Bronchial epithelial cell (primary cell): ENCODE measurements at regions not wholly inside any gene's neighbourhood (a gene's known extent, or its start where the extent isn't known, plus 50 kb on each side); places are given as distances from the start of the nearest gene placed in this dataset.

ENCODE experiments used
- DNase-seq: peaks from one replicate; pipeline ENCODE4 v3.0.0-alpha.2; 2010; ENCODE audit warnings: low read depth
- FAIRE-seq: peaks from 2 replicates; lab custom pipeline; 2011; peaks lifted over from hg19 to GRCh38; lab: Jason Lieb, UNC
- H3K27me3 ChIP-seq: 2 replicates; pipeline ENCODE4 v1.5.1; 2011; ENCODE audit warnings: low read length; ENCODE audit not compliant: control insufficient read depth, insufficient read depth
- H3K36me3 ChIP-seq: 2 replicates; pipeline ENCODE4 v1.5.1; 2011; ENCODE audit warnings: low read length; ENCODE audit not compliant: control insufficient read depth, insufficient read depth
- H3K4me3 ChIP-seq: 2 replicates; pipeline ENCODE4 v1.5.1; 2011; ENCODE audit warnings: mild to moderate bottlenecking, low read depth, low read length, control low read depth
- TF ChIP-seq, protein P1 (sequence below): IDR thresholded peaks from 2 replicates; pipeline ENCODE4 v1.5.1; 2011; ENCODE audit warnings: mild to moderate bottlenecking, moderate library complexity, low read length, control low read depth, inconsistent platforms; ENCODE audit not compliant: insufficient read depth, severe bottlenecking

DNA sequence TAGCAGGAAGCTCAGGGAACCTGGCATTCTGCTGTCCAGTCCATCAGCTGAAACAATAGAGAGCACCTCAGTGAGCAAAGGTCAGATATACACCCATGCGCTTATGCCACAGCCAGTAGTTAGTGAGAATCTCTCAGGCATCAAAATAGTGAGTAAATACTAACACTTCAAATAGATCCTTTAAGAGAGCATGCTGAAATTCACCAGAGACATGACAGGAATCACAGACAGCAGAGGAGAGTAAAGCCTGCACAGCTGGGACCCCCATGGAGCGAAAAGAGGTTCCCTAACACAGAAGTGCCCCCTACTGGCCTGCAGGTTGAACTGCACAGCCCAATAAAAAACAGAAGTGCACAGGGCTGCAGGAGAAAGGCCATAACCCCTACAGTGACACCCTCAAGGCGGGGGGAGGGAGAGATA, 57.6 kb upstream of the ANTXRL start:
- H3K36me3 ChIP-seq, result no peaks in the 10 kb centered on the region
- TF ChIP-seq, protein P1, sequence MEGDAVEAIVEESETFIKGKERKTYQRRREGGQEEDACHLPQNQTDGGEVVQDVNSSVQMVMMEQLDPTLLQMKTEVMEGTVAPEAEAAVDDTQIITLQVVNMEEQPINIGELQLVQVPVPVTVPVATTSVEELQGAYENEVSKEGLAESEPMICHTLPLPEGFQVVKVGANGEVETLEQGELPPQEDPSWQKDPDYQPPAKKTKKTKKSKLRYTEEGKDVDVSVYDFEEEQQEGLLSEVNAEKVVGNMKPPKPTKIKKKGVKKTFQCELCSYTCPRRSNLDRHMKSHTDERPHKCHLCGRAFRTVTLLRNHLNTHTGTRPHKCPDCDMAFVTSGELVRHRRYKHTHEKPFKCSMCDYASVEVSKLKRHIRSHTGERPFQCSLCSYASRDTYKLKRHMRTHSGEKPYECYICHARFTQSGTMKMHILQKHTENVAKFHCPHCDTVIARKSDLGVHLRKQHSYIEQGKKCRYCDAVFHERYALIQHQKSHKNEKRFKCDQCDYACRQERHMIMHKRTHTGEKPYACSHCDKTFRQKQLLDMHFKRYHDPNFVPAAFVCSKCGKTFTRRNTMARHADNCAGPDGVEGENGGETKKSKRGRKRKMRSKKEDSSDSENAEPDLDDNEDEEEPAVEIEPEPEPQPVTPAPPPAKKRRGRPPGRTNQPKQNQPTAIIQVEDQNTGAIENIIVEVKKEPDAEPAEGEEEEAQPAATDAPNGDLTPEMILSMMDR, result peak; percentile 75
- no peak overlapping the region for H3K4me3 ChIP-seq
- peaks cover 5% of the 10 kb centered on the region for H3K27me3 ChIP-seq
- no peak for FAIRE-seq
- DNase-seq, result no peak

DNA sequence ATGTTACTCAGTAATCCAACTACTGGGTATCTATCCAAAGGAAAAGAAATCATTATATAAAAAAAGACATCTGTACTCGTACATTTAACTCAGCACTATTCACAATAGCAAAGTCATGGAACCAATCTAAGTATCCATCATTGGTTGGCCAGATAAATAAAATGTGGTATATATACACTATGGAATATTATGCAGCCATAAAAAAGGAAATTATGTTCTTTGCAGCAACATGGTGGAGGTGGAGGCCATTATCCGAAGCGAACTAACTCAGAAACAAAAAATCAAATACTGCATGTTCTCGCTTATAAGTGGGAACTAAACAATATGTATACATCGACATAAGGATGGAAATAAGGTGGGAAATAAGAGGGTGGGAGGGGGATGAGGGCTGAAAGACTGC, 56.2 kb upstream of the ANTXRL start:
- no peaks in the 10 kb centered on the region for H3K36me3 ChIP-seq
- FAIRE-seq (no peak), DNase-seq (no peak)
- H3K4me3 ChIP-seq, result no peak overlapping the region
- H3K27me3 ChIP-seq, result peaks cover 5% of the 10 kb centered on the region
- TF ChIP-seq, protein P1, result no peak

DNA sequence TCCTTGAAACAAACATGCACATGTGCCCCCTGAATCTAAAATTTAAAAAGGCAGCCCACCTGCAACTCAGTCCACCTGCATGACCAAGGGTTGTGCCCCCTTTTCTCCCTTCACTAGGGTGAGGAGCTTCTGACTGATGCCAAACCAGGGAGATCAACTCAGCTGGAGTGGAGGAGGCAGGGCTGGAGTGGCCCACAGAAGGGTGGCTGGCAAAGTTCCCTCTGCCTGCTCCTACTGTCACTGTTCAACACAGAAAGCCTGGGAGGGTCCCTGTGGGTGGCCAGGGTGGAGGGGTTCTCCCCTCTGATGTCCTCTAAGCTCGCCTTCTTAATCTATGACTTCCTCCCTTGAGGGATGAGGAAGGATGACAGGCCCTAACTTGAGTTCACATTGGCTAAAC, 55.7 kb upstream of the ANTXRL start:
- Histone ChIP-seq H3K27me3 (peaks cover 5% of the 10 kb centered on the region), H3K4me3 (no peak overlapping the region), H3K36me3 (no peaks in the 10 kb centered on the region)
- no peak for FAIRE-seq
- TF ChIP-seq, protein P1, result no peak
- no peak for DNase-seq

DNA sequence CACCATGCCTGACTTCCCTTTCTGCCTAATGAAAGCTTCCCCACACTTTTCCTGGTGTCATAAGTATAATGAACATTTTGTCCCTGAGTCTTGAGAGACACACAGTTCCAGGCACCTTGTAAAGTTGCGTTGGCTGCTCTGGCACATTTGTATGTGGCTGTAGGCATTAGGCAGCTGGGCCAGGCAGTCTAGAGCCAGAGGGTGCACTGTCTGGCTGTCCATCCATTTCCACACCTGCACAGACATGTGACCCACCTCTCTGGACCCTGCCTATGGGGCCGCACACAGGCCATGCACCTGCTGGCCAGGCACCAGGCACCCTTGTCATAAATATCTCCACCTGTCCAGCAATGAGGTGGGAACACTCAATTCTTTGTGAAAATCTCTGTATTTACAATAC, 54.7 kb upstream of the ANTXRL start:
- TF ChIP-seq, protein P1, result no peak
- no peak for FAIRE-seq
- Histone ChIP-seq H3K27me3 (peaks cover 5% of the 10 kb centered on the region), H3K4me3 (no peak overlapping the region), H3K36me3 (no peaks in the 10 kb centered on the region)
- no peak for DNase-seq

DNA sequence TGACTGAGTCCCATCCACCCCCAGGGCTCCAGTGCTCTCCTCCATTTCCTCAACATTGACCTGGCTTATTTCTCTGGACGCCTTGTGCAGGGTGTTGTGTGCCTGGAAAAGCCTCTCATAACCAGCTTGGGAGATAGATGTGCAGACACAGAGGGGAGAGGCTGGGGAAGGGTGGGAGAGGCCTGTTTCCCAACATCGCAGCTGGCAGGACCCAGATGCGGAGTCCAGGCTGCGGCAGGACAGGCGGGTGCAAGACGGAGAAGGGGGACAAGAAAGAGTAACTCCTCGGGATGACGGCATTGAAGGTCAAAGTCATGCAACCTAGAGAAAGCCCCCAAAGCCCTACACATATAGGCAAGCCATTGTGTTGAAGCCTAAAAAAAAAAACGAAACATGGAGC, 54.1 kb upstream of the ANTXRL start:
- Histone ChIP-seq H3K27me3 (peaks cover 5% of the 10 kb centered on the region), H3K36me3 (no peaks in the 10 kb centered on the region), H3K4me3 (no peak overlapping the region)
- FAIRE-seq, result no peak
- TF ChIP-seq, protein P1, result no peak
- no peak for DNase-seq

DNA sequence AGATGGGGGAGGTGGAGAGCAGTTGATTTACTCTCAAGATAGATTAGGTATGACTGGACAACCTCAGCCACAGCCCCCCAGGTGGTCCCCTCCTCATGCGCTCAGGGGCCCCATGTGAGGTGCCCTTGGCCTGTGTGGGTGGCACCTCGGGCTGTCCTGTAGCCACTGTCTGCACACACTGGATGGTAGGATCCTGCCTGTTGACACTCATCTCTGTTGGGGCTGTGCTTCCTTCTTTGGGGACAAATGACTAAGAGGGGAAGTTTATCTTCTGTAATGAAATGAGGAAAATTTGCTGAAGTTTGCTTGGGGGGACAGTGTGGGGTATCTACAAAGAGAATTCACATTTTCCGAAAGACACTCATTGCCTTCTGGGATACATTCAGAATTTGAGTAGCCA, 53.6 kb upstream of the ANTXRL start:
- Histone ChIP-seq H3K27me3 (no peaks in the 10 kb centered on the region), H3K36me3 (no peaks in the 10 kb centered on the region), H3K4me3 (no peak overlapping the region)
- no peak for DNase-seq
- no peak for FAIRE-seq
- TF ChIP-seq, protein P1, result no peak
